H1 (cell line): ENCODE measurements at regions not wholly inside any gene's neighbourhood (a gene's known extent, or its start where the extent isn't known, plus 50 kb on each side); places are given as distances from the start of the nearest gene placed in this dataset.

Experiments used
- CTCF ChIA-PET: fragments of 300-600 bp; sonication (Branson Sonifier 250); formaldehyde crosslinking; loops from one replicate; lab custom pipeline; 2021; ENCODE audit not compliant: partially characterized antibody; lab: Charles Lee
- POLR2A ChIA-PET: fragments of 300-600 bp; sonication (Branson Sonifier 250); formaldehyde crosslinking; loops from one replicate; lab custom pipeline; 2021; ENCODE audit warnings: inconsistent platforms; ENCODE audit not compliant: partially characterized antibody; lab: Charles Lee
- DNase-seq, 2 experiments: peaks; one replicate each; pipeline versions ENCODE4 v3.0.0 to v3.0.0-alpha.2; 2010 to 2022; ENCODE audit warnings: low spot score in 2 of 2, low read depth in 1 of 2, mixed read lengths in 1 of 2
- FAIRE-seq: peaks from 2 replicates; lab custom pipeline; 2011; peaks lifted over from hg19 to GRCh38; lab: Jason Lieb, UNC
- H2AFZ ChIP-seq: 2 replicates; pipeline ENCODE4 v1.8.1; 2012; ENCODE audit warnings: low read length, inconsistent platforms
- H2AK5ac ChIP-seq: 2 replicates; pipeline ENCODE4 v1.6.1; 2013; ENCODE audit warnings: low read depth, low read length
- H2BK120ac ChIP-seq: replicated peaks from 2 replicates; pipeline ENCODE3; 2013; ENCODE audit warnings: low read depth, low read length, inconsistent platforms
- H2BK12ac ChIP-seq: 2 replicates; pipeline ENCODE4 v1.6.1; 2013; ENCODE audit warnings: low read depth, low read length
- H2BK15ac ChIP-seq: 2 replicates; pipeline ENCODE4 v1.6.1; 2013; ENCODE audit warnings: low read length
- H2BK20ac ChIP-seq: 2 replicates; pipeline ENCODE4 v1.6.1; 2013; ENCODE audit warnings: low read length
- H2BK5ac ChIP-seq: 2 replicates; pipeline ENCODE4 v1.6.1; 2013; ENCODE audit warnings: low read depth, low read length
- H3K14ac ChIP-seq: 2 replicates; pipeline ENCODE4 v1.6.1; 2013; ENCODE audit warnings: inconsistent platforms; ENCODE audit not compliant: insufficient read length
- H3K18ac ChIP-seq: 2 replicates; pipeline ENCODE4 v1.6.1; 2013; ENCODE audit warnings: low read length; ENCODE audit errors: extremely low read depth
- H3K23ac ChIP-seq: 2 replicates; pipeline ENCODE4 v1.6.1; 2013; ENCODE audit warnings: inconsistent platforms; ENCODE audit not compliant: insufficient read length
- H3K23me2 ChIP-seq: 2 replicates; pipeline ENCODE4 v1.6.1; 2013; ENCODE audit warnings: low read depth, low read length
- H3K27ac ChIP-seq: 2 replicates; pipeline ENCODE4 v1.6.1; 2011; ENCODE audit warnings: low read depth, low read length, inconsistent platforms
- H3K27me3 ChIP-seq, 4 experiments: replicated peaks in 1 of 4; 1 replicate in 1 of 4; 2 replicates in 3 of 4; pipeline versions ENCODE4 v1.6.1 to v1.8.1; 2011 to 2013; ENCODE audit warnings: low read length in 3 of 4, mild to moderate bottlenecking in 3 of 4, inconsistent platforms in 2 of 4, mixed read lengths in 2 of 4, moderate library complexity in 1 of 4; ENCODE audit not compliant: control insufficient read depth in 3 of 4, insufficient read depth in 3 of 4; ENCODE audit errors: extremely low read depth in 1 of 4
- H3K36me3 ChIP-seq, 4 experiments: 2 replicates each; pipeline versions ENCODE4 v1.6.1 to v1.8.1; 2011 to 2013; ENCODE audit warnings: mild to moderate bottlenecking in 4 of 4, low read length in 3 of 4, moderate library complexity in 2 of 4, control low read depth in 1 of 4, inconsistent platforms in 1 of 4; ENCODE audit not compliant: insufficient read depth in 4 of 4, control insufficient read depth in 2 of 4
- H3K4ac ChIP-seq: replicated peaks from 2 replicates; pipeline ENCODE3; 2013; ENCODE audit warnings: low read length, low read depth, mixed read lengths, inconsistent platforms; ENCODE audit not compliant: insufficient read length
- H3K4me1 ChIP-seq, 4 experiments: replicated peaks in 1 of 4; 1 replicate in 1 of 4; 2 replicates in 3 of 4; pipeline versions ENCODE4 v1.6.1 to v1.8.1; 2011 to 2013; ENCODE audit warnings: low read length in 3 of 4, inconsistent platforms in 2 of 4, mixed read lengths in 1 of 4; ENCODE audit not compliant: insufficient read depth in 4 of 4, control insufficient read depth in 3 of 4
- H3K4me2 ChIP-seq, 2 experiments: 2 replicates each; pipeline versions ENCODE4 v1.6.1 to v1.8.1; 2011 to 2013; ENCODE audit warnings: low read depth in 2 of 2, low read length in 2 of 2, control low read depth in 1 of 2, inconsistent platforms in 1 of 2, mild to moderate bottlenecking in 1 of 2; ENCODE audit not compliant: insufficient read depth in 1 of 2
- H3K4me3 ChIP-seq, 4 experiments: fragments of 200-600, 300-600 bp in 1 of 4; sonication (generic), shearing (Covaris generic), sonication (Bioruptor Twin) in 1 of 4; 2 replicates each; pipeline versions ENCODE4 v1.5.1 to v1.8.1; 2011 to 2016; ENCODE audit warnings: low read length in 4 of 4, low read depth in 3 of 4, control low read depth in 2 of 4, inconsistent platforms in 2 of 4, mild to moderate bottlenecking in 2 of 4, mixed read lengths in 1 of 4, moderate library complexity in 1 of 4; ENCODE audit not compliant: insufficient read depth in 2 of 4; ENCODE audit errors: extremely low read depth in 1 of 4
- H3K56ac ChIP-seq: replicated peaks from 2 replicates; pipeline ENCODE3; 2013; ENCODE audit warnings: low read depth, mild to moderate bottlenecking, mixed read lengths, low read length, inconsistent platforms; ENCODE audit not compliant: insufficient read length
- H3K79me1 ChIP-seq: 2 replicates; pipeline ENCODE4 v1.6.1; 2013; ENCODE audit warnings: low read depth, low read length, control low read depth
- H3K79me2 ChIP-seq, 2 experiments: 2 replicates each; pipeline versions ENCODE4 v1.6.1 to v1.8.1; 2012 to 2013; ENCODE audit warnings: low read length in 2 of 2, mild to moderate bottlenecking in 2 of 2, inconsistent platforms in 1 of 2; ENCODE audit not compliant: insufficient read depth in 2 of 2, control insufficient read depth in 1 of 2
- H3K9ac ChIP-seq, 4 experiments: replicated peaks in 1 of 4; 1 replicate in 1 of 4; 2 replicates in 3 of 4; pipeline versions ENCODE4 v1.6.1 to v1.8.1; 2011 to 2013; ENCODE audit warnings: low read depth in 3 of 4, low read length in 3 of 4, control low read depth in 2 of 4, mild to moderate bottlenecking in 2 of 4, moderate library complexity in 2 of 4, inconsistent platforms in 1 of 4; ENCODE audit errors: extremely low read depth in 1 of 4
- H3K9me3 ChIP-seq, 2 experiments: 2 replicates each; pipeline versions ENCODE4 v1.6.1 to v1.8.1; 2012 to 2013; ENCODE audit warnings: mild to moderate bottlenecking in 2 of 2, moderate library complexity in 2 of 2, control low read depth in 1 of 2, inconsistent platforms in 1 of 2, low read depth in 1 of 2, low read length in 1 of 2, mixed read lengths in 1 of 2; ENCODE audit not compliant: insufficient read depth in 2 of 2
- H4K20me1 ChIP-seq, 2 experiments: replicated peaks in 1 of 2; 2 replicates each; pipeline versions ENCODE3 to v1.8.1; 2011 to 2013; ENCODE audit warnings: inconsistent platforms in 2 of 2, low read length in 2 of 2, mild to moderate bottlenecking in 1 of 2; ENCODE audit not compliant: insufficient read depth in 2 of 2, control insufficient read depth in 1 of 2
- H4K5ac ChIP-seq: 2 replicates; pipeline ENCODE4 v1.6.1; 2013; ENCODE audit warnings: low read length, low read depth, mixed read lengths, inconsistent platforms; ENCODE audit not compliant: insufficient read length
- H4K8ac ChIP-seq: 2 replicates; pipeline ENCODE4 v1.8.0; 2013; ENCODE audit warnings: mild to moderate bottlenecking, moderate library complexity, low read length, inconsistent platforms; ENCODE audit not compliant: insufficient read depth; ENCODE audit errors: extremely low read depth
- H4K91ac ChIP-seq: replicated peaks from 2 replicates; pipeline ENCODE3; 2013; ENCODE audit warnings: low read length, mixed read lengths, inconsistent platforms; ENCODE audit not compliant: insufficient read length
- GTF2F1 ChIP-seq: IDR thresholded peaks from 2 replicates; pipeline ENCODE4 v1.6.1; 2012; ENCODE audit warnings: low read depth, low read length, improper control_type of control experiment, borderline replicate concordance
- HDAC2 ChIP-seq, 2 experiments: fragments of 300-600 bp in 1 of 2; sonication (generic) in 1 of 2; IDR thresholded peaks; 2 replicates each; pipeline ENCODE4 v1.6.1; 2011 to 2012; ENCODE audit warnings: low read depth in 2 of 2, low read length in 2 of 2, mild to moderate bottlenecking in 2 of 2, moderate library complexity in 2 of 2, borderline replicate concordance in 1 of 2, inconsistent platforms in 1 of 2
- KDM5A ChIP-seq: fragments of 200-600 bp; IDR thresholded peaks from 2 replicates; pipeline ENCODE4 v1.7.1; 2012; ENCODE audit warnings: mild to moderate bottlenecking, low read length, inconsistent platforms, mixed read lengths
- TCF12 ChIP-seq: IDR thresholded peaks from 2 replicates; pipeline ENCODE4 v1.6.1; 2011; ENCODE audit warnings: low read depth, mild to moderate bottlenecking, low read length
- WGBS, 2 experiments: shearing (Covaris generic) in 1 of 2; methylation state at CpG; one replicate each; pipeline versions ENCODE4 v1.1.6 to v1.1.7; 2013 to 2015; ENCODE audit warnings: low lambda C conversion rate in 2 of 2, mixed read lengths in 2 of 2, inconsistent platforms in 1 of 2, low coverage in 1 of 2, missing lambda C conversion rate in 1 of 2; ENCODE audit not compliant: insufficient replicate concordance in 2 of 2, insufficient coverage in 1 of 2, insufficient read length in 1 of 2; ENCODE audit errors: extremely low coverage in 1 of 2, missing lambda C conversion rate in 1 of 2; 5-methylcytosine and 5-hydroxymethylcytosine counted together

GRCh38 chr6:51016489-51016888, 197.8 kb downstream of the TFAP2B start:
- Histone ChIP-seq H3K14ac (no peak overlapping the region), H3K9me3 (no peaks in the 10 kb centered on the region), H3K4ac (no peak overlapping the region), H2AFZ (no peak overlapping the region), H2BK120ac (no peak overlapping the region), H3K4me3 (no peak overlapping the region), H3K4me2 (no peak overlapping the region), H3K23ac (no peak overlapping the region), H3K79me1 (no peaks in the 10 kb centered on the region), H3K4me1 (no peaks in the 10 kb centered on the region), H4K5ac (no peak overlapping the region), H3K18ac (no peak overlapping the region), H2BK12ac (no peak overlapping the region), H3K79me2 (no peaks in the 10 kb centered on the region), H3K23me2 (no peaks in the 10 kb centered on the region), H3K27ac (no peak overlapping the region), H2BK15ac (no peak overlapping the region), H2BK20ac (no peak overlapping the region), H4K8ac (no peak overlapping the region), H3K36me3 (no peaks in the 10 kb centered on the region), H3K27me3 (no peaks in the 10 kb centered on the region), H4K91ac (no peak overlapping the region), H2BK5ac (no peak overlapping the region), H4K20me1 (no peaks in the 10 kb centered on the region), H2AK5ac (no peak overlapping the region), H3K9ac (no peak overlapping the region), H3K56ac (no peak overlapping the region)
- no peak for DNase-seq
- TF ChIP-seq GTF2F1 (no peak), KDM5A (no peak), HDAC2 (IDR thresholded peaks at IDR 0.05; ENCODE audit: borderline replicate concordance in 1 of 2, low read depth in 2 of 2, low read length in 2 of 2) (no peak), TCF12 (no peak)
- WGBS, 2 experiments: 92% methylated on average over 1 of the region's 1 CpG; no CpG with 5 or more reads in 1 of the 2 experiments
- ChIA-PET POLR2A (no interaction called here), CTCF (interaction anchor here (0.6 to 0.7 kb wide), 3 partner anchors 12 to 721 kb away, joined by 3 to 4 read pairs (median 3); no protein-coding TSS in a partner anchor)
- FAIRE-seq: no peak
